SK-N-DZ (cell line): ENCODE measurements at regions not wholly inside any gene's neighbourhood (a gene's known extent, or its start where the extent isn't known, plus 50 kb on each side); places are given as distances from the start of the nearest gene placed in this dataset.
A peak's percentile ranks its signal among the peaks of the same experiment; 100 is the strongest.

Source experiments
- DNase-seq: peaks from one replicate; pipeline ENCODE4 v3.0.0-alpha.2; 2015; ENCODE audit warnings: low spot score

DNA sequence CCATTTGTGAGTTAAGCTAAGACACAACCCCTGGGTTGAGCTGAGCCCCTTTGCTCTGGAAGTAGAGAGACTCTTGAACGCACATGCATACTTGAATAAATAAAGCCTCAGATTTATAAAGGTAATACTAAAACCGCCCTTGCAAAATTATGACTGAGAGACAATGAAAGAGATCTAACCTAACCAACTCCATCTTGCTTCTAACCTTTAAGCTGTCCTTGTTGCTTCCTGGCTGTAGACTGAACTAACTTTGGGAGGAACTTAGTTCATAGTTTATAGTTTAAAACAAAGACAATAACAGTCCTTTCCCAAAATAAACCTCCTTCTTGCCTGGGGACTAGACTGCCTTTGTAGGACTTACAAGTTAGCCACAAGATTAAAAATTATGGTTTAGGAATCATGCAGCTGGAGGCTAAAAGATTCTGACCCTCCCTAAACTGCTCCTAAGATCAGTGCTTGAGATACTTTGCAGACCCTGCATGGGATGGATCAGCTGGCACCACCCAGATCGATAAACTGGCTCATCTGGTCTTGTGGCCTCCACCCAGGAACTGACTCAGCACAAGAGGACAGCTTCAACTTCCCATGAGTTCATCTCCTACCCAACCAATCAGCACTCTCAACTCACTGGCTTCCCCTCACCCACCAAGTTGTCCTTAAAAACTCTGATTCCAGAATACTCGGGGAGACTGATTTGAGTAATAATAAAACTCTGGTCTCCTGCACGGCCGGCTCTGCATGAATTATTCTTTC is 240.2 kb upstream of the SLC14A2 start:
- no peak for DNase-seq

DNA sequence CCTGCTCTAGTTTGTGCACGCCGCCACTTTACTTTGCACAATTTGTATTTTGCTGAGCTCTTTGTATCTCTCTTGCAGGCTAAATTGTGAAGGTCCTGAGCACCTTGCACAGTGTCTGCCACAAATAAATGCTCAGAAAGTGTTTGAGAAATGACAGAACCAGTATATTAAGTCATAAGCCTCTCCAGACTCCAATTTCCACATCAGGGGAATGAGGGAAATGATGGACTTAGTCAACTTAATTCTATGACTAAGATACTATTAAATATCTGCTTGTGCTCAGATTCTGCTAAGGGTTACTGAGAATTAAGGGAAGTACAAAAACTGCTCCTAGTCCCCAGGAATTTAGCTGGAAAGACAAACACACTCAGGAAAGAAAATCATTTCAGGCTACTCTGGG is 239.1 kb upstream of the SLC14A2 start:
- DNase-seq, result no peak

DNA sequence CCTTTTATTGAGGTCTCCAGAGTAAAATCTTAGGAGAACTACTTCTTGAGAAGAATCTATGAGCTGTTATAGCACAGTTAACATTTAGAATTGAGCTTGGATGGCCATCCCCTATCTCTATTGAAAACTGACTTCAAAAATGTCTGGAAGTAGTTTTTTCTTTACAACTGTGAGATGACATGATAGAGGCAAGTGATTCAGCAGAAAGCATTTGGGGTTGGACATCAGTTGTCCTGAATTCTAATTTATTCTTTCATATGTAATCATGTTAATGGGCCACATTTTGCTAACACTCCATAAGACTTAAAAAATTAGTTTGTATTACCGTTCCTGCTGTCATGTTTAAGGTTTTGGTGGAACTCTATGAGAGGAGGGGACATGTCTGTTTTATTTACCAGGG is 237.0 kb upstream of the SLC14A2 start:
- no peak for DNase-seq

DNA sequence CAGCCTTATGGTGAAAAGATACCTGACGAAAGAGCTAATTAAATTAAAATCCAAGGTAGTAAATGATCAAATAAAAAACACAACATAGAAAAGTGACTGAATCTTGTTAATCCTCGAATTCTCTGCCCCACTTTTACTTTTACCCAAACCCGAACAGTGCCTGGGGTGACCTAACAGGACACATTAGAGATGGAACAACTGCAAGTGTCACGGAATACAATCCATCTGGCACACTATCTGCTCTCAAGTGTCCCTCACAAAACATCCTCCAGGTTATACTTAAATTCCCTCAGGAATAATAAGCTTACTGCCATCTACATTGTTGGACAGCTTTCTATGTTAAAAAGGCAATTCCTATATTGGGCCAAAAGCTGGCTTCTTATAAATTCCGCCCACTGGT is 236.3 kb upstream of the SLC14A2 start:
- DNase-seq, result no peak

DNA sequence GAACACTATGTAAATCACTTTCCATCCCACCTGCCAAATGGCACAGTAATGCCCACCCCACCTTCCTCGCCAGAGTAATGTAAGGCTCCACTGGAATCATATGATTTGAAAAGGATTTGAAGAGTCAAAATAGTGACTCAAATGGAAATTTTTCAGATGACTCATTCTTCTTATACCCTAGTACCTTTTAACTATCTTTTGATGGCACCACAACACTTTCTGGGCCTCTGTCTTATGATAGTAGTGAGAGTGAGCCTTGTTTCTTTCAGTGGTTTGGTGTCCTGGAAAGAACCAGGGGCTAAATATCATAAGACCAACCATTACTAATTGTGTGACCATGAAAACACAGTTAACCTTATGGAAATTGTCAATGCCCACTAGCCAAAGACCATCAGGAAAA is 235.4 kb upstream of the SLC14A2 start:
- no peak for DNase-seq

DNA sequence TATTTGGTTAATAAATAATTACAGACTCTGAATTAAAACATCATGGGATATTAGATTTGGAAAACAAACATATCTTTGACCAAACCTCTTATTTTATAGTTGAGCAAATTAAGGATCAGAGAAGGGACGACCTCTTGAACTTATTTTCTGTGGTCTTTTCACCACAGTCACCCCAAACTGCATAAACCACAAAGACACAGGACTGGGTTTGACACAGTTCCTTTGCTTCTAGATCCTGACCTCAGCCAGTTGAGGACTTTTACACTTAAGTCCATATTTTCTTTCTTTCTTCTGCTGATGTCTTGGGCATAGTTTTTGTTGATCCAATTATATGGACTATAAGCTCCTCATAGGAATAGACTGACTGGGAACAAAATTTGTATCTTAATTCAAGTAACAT is 234.0 kb upstream of the SLC14A2 start:
- DNase-seq, result no peak

DNA sequence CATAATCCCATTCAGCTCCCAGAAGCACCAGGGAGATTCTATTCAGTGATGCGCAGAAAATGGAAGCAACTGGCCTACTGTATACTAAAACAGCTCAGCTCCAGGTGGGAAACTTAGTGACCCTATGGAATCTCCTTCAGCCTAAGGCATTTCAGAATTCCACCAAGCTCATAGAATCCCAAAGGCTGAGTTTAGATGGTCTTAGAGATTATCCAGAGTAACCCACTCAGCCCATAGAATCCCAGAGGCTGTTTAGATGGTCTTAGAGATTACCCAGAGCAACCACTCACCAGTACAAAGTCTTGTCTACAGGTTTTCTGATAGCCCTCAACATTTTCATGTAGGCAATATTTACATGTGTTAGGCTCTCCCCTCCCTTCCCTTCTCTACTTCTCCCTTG is 232.0 kb upstream of the SLC14A2 start:
- no peak for DNase-seq

DNA sequence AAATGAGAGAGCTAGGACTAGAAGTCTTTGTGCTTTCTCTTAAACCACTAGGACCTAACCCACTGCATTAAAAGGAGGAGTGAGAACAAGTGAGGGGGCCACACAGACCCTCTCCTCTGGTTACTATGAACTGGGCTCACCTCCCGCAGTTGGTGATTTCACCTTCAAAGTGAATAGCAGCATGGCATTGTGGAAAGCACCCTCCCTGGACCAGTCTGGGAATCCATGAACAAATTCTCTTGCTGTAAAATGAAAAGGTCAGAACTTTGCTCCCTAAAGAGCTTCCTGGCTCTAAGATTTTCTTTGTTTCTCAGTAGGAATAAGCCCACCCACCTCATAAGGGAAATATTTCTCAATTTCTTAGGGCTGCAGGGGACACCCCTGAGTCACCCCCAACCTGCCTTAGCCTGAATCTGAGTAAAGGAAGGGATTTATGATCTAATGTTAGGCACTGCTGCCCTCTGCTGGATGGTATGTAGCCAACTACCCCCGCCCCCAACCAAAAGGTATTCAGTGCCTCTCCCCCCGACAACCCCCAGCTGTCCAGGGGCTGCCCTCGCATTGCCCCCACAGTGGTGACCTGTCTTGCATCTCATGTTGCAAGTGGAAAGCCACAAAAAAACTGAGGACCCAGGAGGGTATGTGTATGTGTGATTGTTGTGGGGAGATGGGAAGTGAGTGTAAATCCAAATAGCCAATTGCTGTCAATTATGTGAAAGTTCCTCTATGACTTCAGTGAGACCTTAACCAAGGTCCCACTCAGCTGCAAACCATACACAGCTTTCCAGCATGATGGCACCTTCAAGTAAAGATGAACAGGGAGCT is 230.9 kb upstream of the SLC14A2 start:
- peak; percentile 56 for DNase-seq

DNA sequence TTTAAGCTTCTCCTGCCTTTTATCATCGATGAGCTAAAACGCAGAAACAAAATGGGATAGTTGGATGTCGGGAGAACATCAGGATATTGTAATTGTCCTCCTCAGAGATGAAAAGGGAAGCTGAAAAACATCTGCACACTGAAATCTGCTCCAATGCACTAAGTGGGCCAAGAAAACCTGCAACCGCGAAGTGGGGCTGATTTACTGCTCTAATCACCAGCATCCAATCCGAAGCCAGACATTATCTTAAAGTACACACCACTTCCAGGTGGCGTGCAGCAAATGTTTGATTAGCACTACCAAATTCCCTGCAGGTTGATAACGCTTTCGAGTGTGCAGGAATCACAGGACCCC is 230.3 kb upstream of the SLC14A2 start:
- no peak for DNase-seq

DNA sequence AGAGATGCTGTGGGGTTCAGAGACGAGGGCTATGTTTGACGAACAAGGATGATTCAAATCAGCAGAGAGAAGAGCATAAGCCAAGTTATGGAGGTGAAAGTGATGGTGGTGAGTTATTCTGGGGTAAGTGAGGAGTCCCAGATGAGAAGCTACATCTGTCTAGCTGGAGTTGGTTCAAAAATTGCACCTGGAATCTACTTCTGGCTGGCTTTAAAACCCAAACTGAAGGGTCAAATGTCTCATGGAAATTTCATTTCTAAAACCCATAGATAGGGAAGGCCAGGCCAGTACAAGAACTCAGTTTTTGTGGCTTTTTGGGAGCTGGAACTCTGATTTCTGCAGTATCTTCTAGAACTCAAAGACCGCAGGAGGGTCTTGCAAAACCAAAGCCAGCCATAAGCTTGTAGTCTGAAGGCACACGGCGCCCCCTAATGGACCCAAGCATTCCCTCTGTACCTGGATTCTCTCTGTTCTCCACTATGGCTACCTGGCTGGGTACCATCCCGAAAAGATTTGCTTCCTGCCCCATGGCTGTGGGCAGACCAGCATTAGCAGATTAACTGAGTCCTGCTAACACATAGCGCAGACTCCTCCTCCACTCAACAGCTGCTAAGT is 229.1 kb upstream of the SLC14A2 start:
- peak; percentile 62 for DNase-seq

DNA sequence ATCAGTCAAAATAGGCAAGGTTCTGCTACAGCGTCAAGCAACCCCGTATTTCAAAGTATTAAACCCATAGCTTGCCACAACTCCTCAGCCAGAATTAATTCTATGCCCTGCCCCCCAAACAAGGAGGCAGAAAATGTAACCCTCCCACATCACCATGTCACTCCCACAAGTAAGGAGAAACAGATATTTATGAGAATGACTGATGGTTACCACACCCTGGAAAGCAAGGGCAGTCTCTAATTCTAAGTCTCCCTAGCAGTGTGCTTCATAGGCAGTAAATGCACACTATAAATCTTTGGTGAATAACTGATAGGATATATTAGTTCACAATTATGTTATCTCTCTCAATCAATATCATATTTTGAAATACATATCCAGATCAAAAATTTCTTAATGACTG is 228.0 kb upstream of the SLC14A2 start:
- DNase-seq, result no peak

DNA sequence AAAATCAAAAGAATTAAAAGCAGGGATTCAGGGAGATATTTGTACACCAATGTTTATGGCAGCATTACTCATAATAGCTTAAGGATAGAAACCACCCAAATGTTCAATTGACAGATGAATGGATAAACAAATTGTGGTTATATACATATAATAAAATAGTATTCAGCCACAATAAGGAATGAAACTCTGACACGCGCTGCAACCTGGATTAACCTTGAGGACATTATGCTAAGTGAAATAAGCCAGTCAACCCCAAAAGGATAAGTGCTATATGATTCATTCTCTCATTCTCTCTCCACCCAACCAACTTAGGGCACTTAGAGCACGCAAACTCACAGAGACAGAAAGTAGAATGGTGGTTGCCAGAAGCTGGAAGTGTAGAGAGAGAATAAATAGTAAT is 216.8 kb upstream of the SLC14A2 start:
- DNase-seq, result no peak

DNA sequence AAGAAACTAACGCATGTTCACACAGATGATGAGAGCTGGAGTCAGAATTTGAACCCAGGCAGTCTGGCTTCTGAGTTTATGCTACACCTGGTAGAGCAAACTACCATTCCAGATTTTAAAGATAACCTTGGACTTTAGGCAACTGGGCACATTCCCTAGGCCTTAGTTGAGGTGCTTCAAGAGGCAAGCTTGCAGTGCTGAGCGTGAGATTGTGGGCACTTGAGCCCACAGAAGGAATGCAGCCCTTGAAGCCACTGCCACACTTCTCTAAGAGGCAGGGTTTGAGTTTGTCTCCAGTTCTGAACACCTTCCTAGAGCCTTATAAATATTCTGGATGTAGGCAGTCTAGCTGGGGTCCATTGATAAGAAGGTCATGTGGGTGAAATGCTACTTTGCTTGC is 216.1 kb upstream of the SLC14A2 start:
- no peak for DNase-seq

DNA sequence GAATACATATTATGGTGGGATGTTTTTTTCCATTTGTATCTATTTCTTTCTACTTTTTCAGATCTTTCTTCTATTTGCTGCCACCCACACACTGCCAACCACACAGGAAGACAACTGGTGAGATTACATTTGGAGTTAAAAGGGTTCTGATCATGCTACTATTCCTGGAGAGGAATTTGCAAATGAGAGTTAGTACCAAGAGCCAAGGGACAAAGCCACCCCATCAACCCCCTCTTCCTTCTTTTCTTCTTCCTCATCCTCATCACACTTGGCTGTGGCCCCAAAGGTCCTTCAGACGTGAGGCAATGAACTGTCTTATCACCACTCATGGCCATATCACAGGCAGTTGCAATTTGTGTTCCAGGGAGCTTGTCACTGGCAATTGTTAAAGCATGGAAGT is 215.6 kb upstream of the SLC14A2 start:
- no peak for DNase-seq

DNA sequence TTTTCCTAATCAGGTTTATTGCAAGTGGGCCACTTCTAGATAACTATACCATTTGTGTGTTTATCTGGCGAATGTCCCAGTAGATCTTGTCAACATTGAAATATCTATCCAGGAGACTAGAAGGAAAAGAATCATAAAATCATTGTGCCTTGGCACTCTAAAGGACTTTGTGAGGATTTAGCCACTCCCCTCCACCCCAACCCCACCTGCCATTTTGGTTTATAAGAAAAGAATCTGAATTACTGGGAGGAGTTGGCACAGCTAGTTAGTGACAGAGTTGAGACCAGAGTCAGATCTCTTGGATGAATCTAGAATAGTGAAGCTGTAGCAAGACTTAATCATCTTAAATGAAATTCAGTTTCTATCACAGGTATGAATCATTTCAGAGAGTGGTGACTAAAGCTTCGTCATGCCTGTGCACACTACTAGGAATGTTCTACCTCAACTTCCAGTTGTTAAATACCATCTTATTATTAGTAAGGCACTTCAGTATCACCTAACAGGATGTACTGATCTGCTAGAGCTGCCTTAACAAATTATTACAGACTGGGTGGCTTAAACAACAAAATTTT is 212.7 kb upstream of the SLC14A2 start:
- DNase-seq, result no peak

DNA sequence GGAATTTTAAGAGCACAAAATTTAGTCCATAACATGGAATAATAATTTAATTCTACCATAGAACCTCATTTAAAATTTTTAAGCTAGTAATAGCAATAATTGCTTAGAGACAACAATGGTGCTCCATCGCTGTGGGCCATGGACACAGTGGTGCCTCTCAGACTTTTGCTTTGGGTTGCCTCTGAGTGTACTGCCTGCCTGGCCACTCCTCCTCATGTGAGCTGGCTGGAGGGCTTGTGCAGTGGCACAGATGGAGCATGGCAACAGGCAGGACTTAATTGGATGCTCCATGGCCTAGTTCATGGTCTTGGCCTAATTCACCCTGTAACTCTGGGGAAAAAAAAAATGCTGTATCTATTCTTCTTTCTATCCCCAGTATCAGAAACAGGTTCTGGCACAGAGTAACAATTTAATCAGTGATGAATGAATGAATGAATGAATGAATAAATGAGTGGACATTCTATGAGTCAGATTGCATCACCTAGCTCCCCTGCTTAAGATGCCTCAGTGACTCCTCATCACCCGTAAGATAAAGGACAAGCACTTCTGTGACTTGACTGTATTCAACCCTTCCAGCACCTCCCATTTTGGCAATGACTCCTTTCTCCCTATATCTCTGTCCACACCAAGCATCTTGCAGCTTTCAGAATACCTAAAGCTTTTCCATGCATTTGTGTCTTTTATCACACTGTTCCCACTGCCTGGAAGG is 211.8 kb upstream of the SLC14A2 start:
- DNase-seq, result no peak

DNA sequence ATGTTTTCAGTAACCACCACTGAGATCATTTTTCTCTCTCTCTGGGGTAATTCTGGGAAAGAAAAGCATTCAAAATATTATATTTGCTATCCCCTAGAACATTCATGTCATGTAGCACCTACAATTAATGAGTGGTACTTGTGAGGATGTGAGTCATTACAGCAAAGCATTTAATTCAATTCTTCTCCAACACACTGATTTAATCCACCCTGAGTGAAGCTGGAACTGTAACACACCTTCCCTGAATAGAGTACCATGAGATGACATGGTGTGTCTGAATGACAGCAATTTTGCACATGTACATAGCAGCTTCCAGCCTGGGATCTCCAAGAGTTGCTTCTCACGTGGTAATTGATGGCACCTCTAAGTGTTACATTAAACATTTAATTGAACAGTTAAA is 207.1 kb upstream of the SLC14A2 start:
- no peak for DNase-seq

DNA sequence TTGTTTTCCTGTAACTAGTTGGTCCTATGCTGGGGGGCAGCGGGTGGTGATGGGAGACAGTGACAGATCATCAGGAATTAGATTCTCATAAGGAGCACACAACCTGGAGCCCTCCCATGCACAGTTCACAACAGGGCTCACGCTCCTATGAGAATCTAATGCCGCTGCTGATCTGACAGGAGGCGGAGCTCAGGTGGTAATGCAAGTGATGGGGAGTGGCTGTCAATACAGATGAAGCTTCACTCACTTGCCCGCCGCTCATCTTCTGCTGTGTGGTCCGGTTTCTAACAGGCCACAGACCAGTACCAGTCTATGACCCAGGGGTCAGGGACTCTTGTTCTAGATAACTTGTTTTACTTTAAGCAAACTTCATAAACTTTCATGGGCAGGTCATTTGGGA is 205.3 kb upstream of the SLC14A2 start:
- DNase-seq, result no peak

DNA sequence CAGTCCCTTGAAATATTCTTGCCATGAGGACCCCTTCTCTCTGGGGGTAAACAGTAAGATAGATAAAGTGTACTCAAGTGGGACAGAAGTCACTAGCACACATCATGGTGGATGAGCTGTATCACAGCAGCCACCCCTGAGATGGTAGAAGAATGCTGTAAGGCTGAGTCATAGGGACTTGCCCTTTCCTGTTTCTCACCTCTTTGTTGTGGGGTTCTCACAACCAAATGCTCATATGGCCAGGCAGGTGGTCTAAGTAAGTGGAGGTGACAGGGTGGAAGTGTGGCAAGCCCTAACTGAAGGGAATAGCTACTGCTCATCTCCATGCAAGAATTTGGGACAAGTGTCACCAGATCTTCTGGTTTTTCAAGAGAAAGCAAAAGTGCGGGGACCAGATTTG is 202.7 kb upstream of the SLC14A2 start:
- no peak for DNase-seq

DNA sequence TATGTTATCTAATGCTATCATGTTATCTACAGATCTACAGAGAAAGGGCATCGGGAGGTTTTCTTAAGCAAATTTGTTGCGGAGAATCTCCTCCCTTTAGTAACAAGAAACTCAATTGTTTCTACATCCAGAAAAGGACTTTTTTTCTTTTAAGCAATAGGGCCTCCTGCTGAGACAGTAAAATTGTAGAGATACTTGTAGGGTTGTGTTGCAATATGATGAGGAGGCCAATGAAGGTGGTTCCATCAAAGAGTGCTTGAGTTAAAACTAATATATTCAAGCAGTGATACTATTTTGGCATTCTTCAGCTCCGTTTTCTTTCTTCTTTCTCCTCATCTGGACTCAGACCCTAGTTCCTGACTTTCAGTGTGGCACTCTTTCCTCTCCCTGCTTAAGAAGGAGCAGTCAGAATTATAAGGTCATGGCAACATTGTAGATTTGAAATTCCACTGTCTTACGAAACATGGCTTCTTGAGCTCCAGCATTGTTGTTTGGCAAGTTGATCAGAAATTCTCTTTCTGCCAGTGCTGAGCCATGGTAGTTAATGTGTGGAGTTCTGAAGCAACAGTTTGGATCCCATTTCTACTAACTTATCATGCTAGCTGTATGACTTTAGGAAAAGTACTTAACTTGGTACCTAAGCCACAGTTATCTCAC is 202.0 kb upstream of the SLC14A2 start:
- DNase-seq, result no peak

DNA sequence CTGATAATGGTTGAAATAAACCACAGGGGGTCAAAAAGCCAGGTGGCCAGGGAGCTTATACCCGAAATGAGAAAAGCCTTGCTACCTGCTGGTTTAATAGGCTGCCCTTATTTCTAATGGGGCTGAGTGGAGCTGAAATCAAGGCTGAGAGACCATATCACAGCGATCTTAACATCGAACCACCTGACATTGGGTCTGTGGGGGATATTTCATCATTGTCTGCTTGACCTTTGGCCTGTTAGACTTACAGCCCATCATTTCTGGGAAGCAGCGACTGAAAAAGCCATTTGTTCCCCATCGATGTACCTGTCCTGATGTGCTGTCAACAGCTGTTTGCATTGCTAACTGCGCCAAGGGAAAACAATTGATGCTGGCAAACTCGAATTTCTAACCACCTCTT is 199.7 kb upstream of the SLC14A2 start:
- peak; percentile 63 for DNase-seq
